HepG2 (cell line): ENCODE measurements at regions not wholly inside any gene's neighbourhood (a gene's known extent, or its start where the extent isn't known, plus 50 kb on each side); places are given as distances from the start of the nearest gene placed in this dataset.

ENCODE experiments used
- ATAC-seq: fragments of 200-7000 bp; cut with Tn5 transposase; 3 replicates; pipeline ENCODE4 v1.9.1; 2020; ENCODE audit warnings: mild to moderate bottlenecking, moderate library complexity
- BruUV-seq: library from RNA; stranded (reverse); fragments of 400-500 nt; replicated peaks from 2 replicates; lab custom pipeline; 2021; lab: Mats Ljungman, UMichigan
- CTCF ChIA-PET: fragments of 300-600 bp; formaldehyde crosslinking; extraction: SDS; loops from one replicate; lab custom pipeline; 2021; ENCODE audit warnings: low total read pairs, inconsistent platforms, low intra/inter-chr PET ratio; lab: Yijun Ruan, JAX
- POLR2A ChIA-PET: fragments of 350-600 bp; sonication (Branson Sonifier 250); formaldehyde crosslinking; loops from one replicate; lab custom pipeline; 2020; ENCODE audit warnings: antibody characterized with exemption, inconsistent platforms; lab: Yijun Ruan, JAX
- DNase-seq: peaks from one replicate; pipeline ENCODE4 v3.0.0-alpha.2; 2015; ENCODE audit warnings: low spot score
- FAIRE-seq: peaks from 3 replicates; lab custom pipeline; 2011; peaks lifted over from hg19 to GRCh38; lab: Jason Lieb, UNC
- H2AFZ ChIP-seq: one replicate; pipeline ENCODE4 v1.6.1; 2011; ENCODE audit warnings: low read length, inconsistent platforms
- H3K27ac ChIP-seq: fragments of 300-600 bp; 3 replicates; pipeline ENCODE4 v1.8.0; 2011; ENCODE audit warnings: mixed run types, mild to moderate bottlenecking, mixed read lengths, low read length, inconsistent platforms; ENCODE audit not compliant: insufficient read depth; ENCODE audit errors: extremely low read length
- H3K27me3 ChIP-seq, 2 experiments: fragments of 200-600 bp in 1 of 2; 2 replicates in 1 of 2; 3 replicates in 1 of 2; pipeline versions ENCODE4 v1.6.0 to v1.8.0; 2011; ENCODE audit warnings: low read length in 2 of 2, mild to moderate bottlenecking in 2 of 2, moderate library complexity in 2 of 2, inconsistent platforms in 1 of 2; ENCODE audit not compliant: insufficient read depth in 2 of 2, control insufficient read depth in 1 of 2
- H3K36me3 ChIP-seq, 2 experiments: fragments of 200-600 bp in 1 of 2; replicated peaks in 1 of 2; 2 replicates in 1 of 2; 3 replicates in 1 of 2; pipeline versions ENCODE4 v1.5.1 to v1.8.0; 2011; ENCODE audit warnings: low read length in 2 of 2, inconsistent platforms in 1 of 2; ENCODE audit not compliant: insufficient read depth in 2 of 2, control insufficient read depth in 1 of 2
- H3K4me1 ChIP-seq: 2 replicates; pipeline ENCODE4 v1.5.1; 2012; ENCODE audit warnings: low read length, inconsistent platforms; ENCODE audit not compliant: insufficient read depth
- H3K4me2 ChIP-seq: 2 replicates; pipeline ENCODE4 v1.6.0; 2011; ENCODE audit warnings: low read depth, low read length, inconsistent platforms
- H3K4me3 ChIP-seq, 3 experiments: fragments of 200-600 bp in 1 of 3; sonication (generic), shearing (Covaris generic) in 1 of 3; replicated peaks in 1 of 3; 2 replicates each; pipeline ENCODE4 v1.5.1; 2011 to 2016; ENCODE audit warnings: low read length in 3 of 3, inconsistent platforms in 2 of 3, low read depth in 2 of 3, mild to moderate bottlenecking in 2 of 3, control low read depth in 1 of 3, mixed read lengths in 1 of 3; ENCODE audit not compliant: insufficient read depth in 1 of 3
- H3K79me2 ChIP-seq: one replicate; pipeline ENCODE4 v1.6.1; 2011; ENCODE audit warnings: low read length, inconsistent platforms; ENCODE audit not compliant: insufficient read depth
- H3K9ac ChIP-seq: 2 replicates; pipeline ENCODE4 v1.6.0; 2011; ENCODE audit warnings: mild to moderate bottlenecking, low read depth, low read length, inconsistent platforms; ENCODE audit not compliant: insufficient read depth
- H3K9me3 ChIP-seq: 2 replicates; pipeline ENCODE4 v1.5.1; 2012; ENCODE audit warnings: mild to moderate bottlenecking, low read length
- H4K20me1 ChIP-seq: 2 replicates; pipeline ENCODE4 v1.6.0; 2011; ENCODE audit warnings: inconsistent platforms, mild to moderate bottlenecking, low read length, moderate library complexity; ENCODE audit not compliant: insufficient read depth
- ARNT ChIP-seq: fragments of 450-650 bp; IDR thresholded peaks from 2 replicates; pipeline ENCODE4 v1.6.1; 2017
- E2F2 ChIP-seq: sonication (generic); formaldehyde crosslinking; IDR thresholded peaks from 2 replicates; pipeline ENCODE4 v1.4.0; 2020; ENCODE audit warnings: missing genetic modification reagents, borderline replicate concordance
- HINFP ChIP-seq: sonication (generic); formaldehyde crosslinking; IDR thresholded peaks from 2 replicates; pipeline ENCODE4 v1.4.0; 2020; ENCODE audit warnings: low read depth, mild to moderate bottlenecking, missing genetic modification reagents
- KAT2B ChIP-seq: fragments of 150-350 bp; IDR thresholded peaks from 2 replicates; pipeline ENCODE4 v1.6.1; 2014; ENCODE audit warnings: low read depth, low read length, borderline replicate concordance
- KDM2A ChIP-seq: sonication (generic); formaldehyde crosslinking; IDR thresholded peaks from 2 replicates; pipeline ENCODE4 v1.4.0; 2020; ENCODE audit warnings: low read depth, missing genetic modification reagents, borderline replicate concordance
- NFKBIZ ChIP-seq: IDR thresholded peaks from 2 replicates; pipeline ENCODE4 v1.6.1; 2018; ENCODE audit warnings: missing genetic modification reagents, missing compliant biosample characterization
- NONO ChIP-seq, 2 experiments: fragments of 450-650 bp in 1 of 2; sonication (generic) in 1 of 2; formaldehyde crosslinking in 1 of 2; IDR thresholded peaks in 1 of 2; conservative IDR thresholded peaks in 1 of 2; 2 replicates each; pipeline versions ENCODE4 v1.6.1 to v1.8.0; 2017 to 2022; ENCODE audit warnings: mild to moderate bottlenecking in 1 of 2, missing genetic modification reagents in 1 of 2, moderate library complexity in 1 of 2
- PAWR ChIP-seq: sonication (generic); formaldehyde crosslinking; IDR thresholded peaks from 2 replicates; pipeline ENCODE4 v1.4.0; 2020; ENCODE audit warnings: missing genetic modification reagents, mild to moderate bottlenecking, borderline replicate concordance
- RAD51 ChIP-seq: fragments of 450-650 bp; IDR thresholded peaks from 2 replicates; pipeline ENCODE4 v1.6.1; 2016; ENCODE audit warnings: borderline replicate concordance
- THAP9 ChIP-seq: sonication (generic); formaldehyde crosslinking; IDR thresholded peaks from 2 replicates; pipeline ENCODE4; 2020; ENCODE audit warnings: missing genetic modification reagents, mild to moderate bottlenecking, borderline replicate concordance
- ZNF136 ChIP-seq: sonication (generic); formaldehyde crosslinking; IDR thresholded peaks from 2 replicates; pipeline ENCODE4 v1.8.1; 2022; ENCODE audit warnings: low read depth, mild to moderate bottlenecking, moderate library complexity, missing genetic modification reagents
- ZNF761 ChIP-seq: sonication (generic); formaldehyde crosslinking; conservative IDR thresholded peaks from 2 replicates; pipeline ENCODE4 v1.4.0; 2020; ENCODE audit warnings: mild to moderate bottlenecking, missing genetic modification reagents
- ZNF775 ChIP-seq: sonication (generic); formaldehyde crosslinking; IDR thresholded peaks from 2 replicates; pipeline ENCODE4 v1.4.0; 2020; ENCODE audit warnings: missing genetic modification reagents, mild to moderate bottlenecking, moderate library complexity, borderline replicate concordance
- WGBS: methylation state at CpG from one replicate; pipeline ENCODE4 v1.1.6; 2017; ENCODE audit warnings: low lambda C conversion rate; 5-methylcytosine and 5-hydroxymethylcytosine counted together
- in situ Hi-C: cut with HindIII; loops from 2 replicates; pipeline ENCODE4 v1.10.0; 2017; ENCODE audit warnings: low pct_unique_long_range_greater_than_20kb; ENCODE audit not compliant: extremely low pct_ligation_motif_present
- intact Hi-C: fragments of 100-400 bp; cut with micrococcal nuclease; formaldehyde crosslinking; loops from one replicate; pipeline ENCODE4 v1.10.0; 2022; ENCODE audit not compliant: unreplicated experiment
- TF ChIP-seq, protein P1 (sequence below): IDR thresholded peaks from 2 replicates; pipeline ENCODE4 v1.6.1; 2016; ENCODE audit warnings: mild to moderate bottlenecking

DNA sequence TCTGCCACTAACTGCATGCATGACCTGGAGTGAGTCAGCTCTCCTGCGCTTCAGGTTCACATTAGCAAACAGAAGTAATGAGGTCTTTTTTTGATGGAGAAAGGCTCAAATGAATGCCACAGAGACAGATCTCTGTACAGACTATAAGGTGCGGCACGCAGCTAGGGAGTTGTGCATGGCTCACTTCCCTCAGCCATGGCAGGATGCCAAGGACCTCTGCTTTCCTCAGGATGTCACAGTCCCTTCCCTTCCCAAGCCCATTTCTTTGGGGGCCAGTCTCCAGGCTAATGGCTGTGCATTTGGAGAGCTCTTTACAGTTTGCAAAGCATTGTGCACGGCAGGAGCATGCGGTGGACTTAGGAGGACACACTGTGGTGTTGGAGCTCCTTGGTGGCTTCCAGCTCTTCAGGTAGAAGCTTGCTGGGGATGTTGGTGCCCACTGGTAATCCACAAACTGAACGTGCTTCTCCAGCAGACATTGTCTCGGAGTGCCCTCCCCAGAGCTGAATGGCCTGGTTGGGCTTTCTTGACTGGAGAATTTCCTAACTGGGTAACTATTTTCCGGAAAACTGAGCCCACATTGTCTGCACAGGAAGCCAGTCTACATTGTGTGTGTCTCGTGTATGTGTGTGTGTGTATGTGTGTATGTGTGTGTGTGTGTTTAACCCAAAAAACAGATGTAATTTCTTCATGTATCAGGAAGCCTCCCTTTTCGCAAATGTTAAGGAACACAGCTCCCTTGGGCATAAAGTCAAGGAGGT is 172.5 kb upstream of the TLE3 start:
- intact Hi-C loops: no loop called here
- Histone ChIP-seq H4K20me1 (no peaks in the 10 kb centered on the region; the same call in 1 of the 2 replicates), H3K4me2 (no peak overlapping the region), H3K36me3 (no peaks in the 10 kb centered on the region), H3K27ac (no peak overlapping the region), H3K79me2 (no peaks in the 10 kb centered on the region), H3K4me1 (peaks cover 11% of the 10 kb centered on the region), H3K9me3 (no peaks in the 10 kb centered on the region), H3K9ac (no peak overlapping the region), H3K27me3 (peaks cover 1 to 33% of the 10 kb centered on the region in 2 experiments; a peak in 3 of 5 replicates), H2AFZ (no peak overlapping the region), H3K4me3 (no peak overlapping the region)
- DNase-seq (no peak), FAIRE-seq (no peak), ATAC-seq (no peak)
- CTCF ChIA-PET: no interaction called here
- in situ Hi-C loops: no loop called here
- POLR2A ChIA-PET: no interaction called here
- WGBS: 36% methylated on average over 7 of the region's 10 CpGs
- BruUV-seq: no TSS peak
- TF ChIP-seq KAT2B (no peak), NONO (IDR thresholded peaks at IDR 0.05) (no peak), NONO (CRISPR knock-in tag; conservative IDR thresholded peaks at IDR 0.05) (no peak), ZNF136 (CRISPR knock-in tag) (no peak), NFKBIZ (CRISPR knock-in tag) (no peak), KDM2A (CRISPR knock-in tag) (no peak), HINFP (CRISPR knock-in tag) (no peak), ZNF761 (CRISPR knock-in tag) (no peak), RAD51 (no peak), ARNT (no peak), THAP9 (no peak), PAWR (CRISPR knock-in tag) (no peak), ZNF775 (CRISPR knock-in tag) (no peak), E2F2 (CRISPR knock-in tag) (no peak)
- TF ChIP-seq, protein P1, sequence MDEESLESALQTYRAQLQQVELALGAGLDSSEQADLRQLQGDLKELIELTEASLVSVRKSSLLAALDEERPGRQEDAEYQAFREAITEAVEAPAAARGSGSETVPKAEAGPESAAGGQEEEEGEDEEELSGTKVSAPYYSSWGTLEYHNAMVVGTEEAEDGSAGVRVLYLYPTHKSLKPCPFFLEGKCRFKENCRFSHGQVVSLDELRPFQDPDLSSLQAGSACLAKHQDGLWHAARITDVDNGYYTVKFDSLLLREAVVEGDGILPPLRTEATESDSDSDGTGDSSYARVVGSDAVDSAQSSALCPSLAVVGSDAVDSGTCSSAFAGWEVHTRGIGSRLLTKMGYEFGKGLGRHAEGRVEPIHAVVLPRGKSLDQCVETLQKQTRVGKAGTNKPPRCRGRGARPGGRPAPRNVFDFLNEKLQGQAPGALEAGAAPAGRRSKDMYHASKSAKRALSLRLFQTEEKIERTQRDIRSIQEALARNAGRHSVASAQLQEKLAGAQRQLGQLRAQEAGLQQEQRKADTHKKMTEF (CRISPR knock-in tag): no peak
